GM12878 (cell line): ENCODE measurements at regions not wholly inside any gene's neighbourhood (a gene's known extent, or its start where the extent isn't known, plus 50 kb on each side); places are given as distances from the start of the nearest gene placed in this dataset.

Experiments
- ATAC-seq: fragments of 200-7000 bp; cut with Tn5 transposase; 3 replicates; pipeline ENCODE4 v1.9.1; 2020; ENCODE audit warnings: mild to moderate bottlenecking, moderate library complexity
- BruUV-seq: library from RNA; stranded (reverse); fragments of 400-500 nt; replicated peaks from 2 replicates; lab custom pipeline; 2021; lab: Mats Ljungman, UMichigan
- CTCF ChIA-PET: fragments of 300-600 bp; sonication (Branson Sonifier 250); formaldehyde crosslinking; extraction: SDS; loops from one replicate; lab custom pipeline; 2021; ENCODE audit warnings: inconsistent platforms; lab: Yijun Ruan, JAX
- POLR2A ChIA-PET: fragments of 350-600 bp; formaldehyde crosslinking; extraction: SDS; loops from one replicate; lab custom pipeline; 2021; ENCODE audit warnings: inconsistent platforms; lab: Charles Lee
- RAD21 ChIA-PET: fragments of 300-600 bp; sonication (Branson Sonifier 250); formaldehyde crosslinking; loops from one replicate; lab custom pipeline; 2023; ENCODE audit warnings: antibody characterized with exemption; ENCODE audit not compliant: unreplicated experiment; lab: Charles Lee
- SMC1A ChIA-PET: fragments of 300-600 bp; sonication (Branson Sonifier 250); formaldehyde crosslinking; loops from one replicate; lab custom pipeline; 2023; ENCODE audit not compliant: unreplicated experiment, uncharacterized antibody; lab: Charles Lee
- DNase-seq: peaks from one replicate; pipeline ENCODE4 v3.0.0-alpha.2; 2011; ENCODE audit warnings: low read depth, low spot score
- FAIRE-seq: peaks from 3 replicates; lab custom pipeline; 2011; peaks lifted over from hg19 to GRCh38; lab: Jason Lieb, UNC
- H2AFZ ChIP-seq: 2 replicates; pipeline ENCODE4 v1.6.0; 2011; ENCODE audit warnings: low read depth, low read length, control low read depth; ENCODE audit not compliant: control insufficient read depth
- H3K27ac ChIP-seq: 2 replicates; pipeline ENCODE4 v1.5.1; 2011; ENCODE audit warnings: control low read depth; ENCODE audit not compliant: control insufficient read depth, insufficient read depth
- H3K27me3 ChIP-seq, 2 experiments: replicated peaks in 1 of 2; 2 replicates each; pipeline versions ENCODE4 v1.6.0 to v1.6.1; 2011; ENCODE audit warnings: low read length in 1 of 2; ENCODE audit not compliant: control insufficient read depth in 2 of 2, insufficient read depth in 2 of 2
- H3K36me3 ChIP-seq, 2 experiments: 2 replicates each; pipeline ENCODE4 v1.5.1; 2011; ENCODE audit warnings: low read length in 1 of 2; ENCODE audit not compliant: control insufficient read depth in 2 of 2, insufficient read depth in 2 of 2
- H3K4me1 ChIP-seq: 2 replicates; pipeline ENCODE4 v1.6.1; 2011; ENCODE audit warnings: mild to moderate bottlenecking, low read length, moderate library complexity, mixed read lengths; ENCODE audit not compliant: control insufficient read depth, insufficient read depth
- H3K4me2 ChIP-seq: 2 replicates; pipeline ENCODE4 v1.6.0; 2011; ENCODE audit warnings: control low read depth; ENCODE audit not compliant: control insufficient read depth, insufficient read depth
- H3K4me3 ChIP-seq: fragments of 200-600 bp; sonication (generic); 2 replicates; pipeline ENCODE4 v1.5.1; 2016
- H3K79me2 ChIP-seq: 2 replicates; pipeline ENCODE4 v1.6.0; 2011; ENCODE audit warnings: low read length; ENCODE audit not compliant: control insufficient read depth, insufficient read depth
- H3K9ac ChIP-seq: 2 replicates; pipeline ENCODE4 v1.8.0; 2011; ENCODE audit warnings: low read length, control low read depth, mixed read lengths; ENCODE audit not compliant: control insufficient read depth, insufficient read depth
- H3K9me3 ChIP-seq: replicated peaks from 3 replicates; pipeline ENCODE4 v1.5.1; 2011; ENCODE audit warnings: mild to moderate bottlenecking, low read length; ENCODE audit not compliant: control insufficient read depth, insufficient read depth
- H4K20me1 ChIP-seq: 2 replicates; pipeline ENCODE4 v1.6.0; 2011; ENCODE audit not compliant: control insufficient read depth, insufficient read depth
- ATF7 ChIP-seq: fragments of 450-650 bp; IDR thresholded peaks from 2 replicates; pipeline ENCODE4 v1.6.1; 2016; ENCODE audit warnings: low read depth, mild to moderate bottlenecking
- BHLHE40 ChIP-seq, 2 experiments: fragments of 450-650 bp in 1 of 2; IDR thresholded peaks; 2 replicates each; pipeline ENCODE4 v1.6.1; 2011 to 2017; ENCODE audit warnings: low read depth in 2 of 2, borderline replicate concordance in 1 of 2, improper control_type of control experiment in 1 of 2, low read length in 1 of 2, mild to moderate bottlenecking in 1 of 2
- CUX1 ChIP-seq: IDR thresholded peaks from 2 replicates; pipeline ENCODE4 v1.6.1; 2012; ENCODE audit warnings: improper control_type of control experiment, low read depth, low read length; ENCODE audit not compliant: insufficient replicate concordance
- HCFC1 ChIP-seq: fragments of 150-350 bp; IDR thresholded peaks from 2 replicates; pipeline ENCODE4 v1.6.1; 2014; ENCODE audit warnings: low read length
- IKZF1 ChIP-seq: fragments of 450-650 bp; conservative IDR thresholded peaks from 2 replicates; pipeline ENCODE4 v1.6.1; 2017; ENCODE audit warnings: antibody characterized with exemption, mild to moderate bottlenecking
- IKZF2 ChIP-seq, 2 experiments: fragments of 450-650 bp; IDR thresholded peaks; 2 replicates each; pipeline ENCODE4 v1.6.1; 2017; ENCODE audit warnings: mild to moderate bottlenecking in 2 of 2, moderate library complexity in 2 of 2
- KAT2A ChIP-seq: conservative IDR thresholded peaks from 2 replicates; pipeline ENCODE4 v1.6.1; 2011; ENCODE audit warnings: low read depth, low read length; ENCODE audit not compliant: control insufficient read depth
- NFIC ChIP-seq: IDR thresholded peaks from 2 replicates; pipeline ENCODE4 v1.6.1; 2012; ENCODE audit warnings: low read depth, mild to moderate bottlenecking, inconsistent platforms, low read length, moderate library complexity
- RUNX3 ChIP-seq: IDR thresholded peaks from 2 replicates; pipeline ENCODE4 v1.6.1; 2012; ENCODE audit warnings: low read length, inconsistent platforms
- STAT1 ChIP-seq: fragments of 450-650 bp; conservative IDR thresholded peaks from 2 replicates; pipeline ENCODE4 v1.6.1; 2014; ENCODE audit warnings: antibody characterized with exemption, mild to moderate bottlenecking
- USF1 ChIP-seq: IDR thresholded peaks from 2 replicates; pipeline ENCODE4 v1.6.1; 2011; ENCODE audit warnings: borderline replicate concordance, low read depth, mild to moderate bottlenecking, moderate library complexity, mixed read lengths, low read length; ENCODE audit not compliant: insufficient read depth; ENCODE audit errors: extremely low read length
- ZBED1 ChIP-seq: IDR thresholded peaks from 2 replicates; pipeline ENCODE4 v1.6.1; 2016; ENCODE audit warnings: borderline replicate concordance
- ZBTB4 ChIP-seq: fragments of 450-650 bp; formaldehyde crosslinking; IDR thresholded peaks from 2 replicates; pipeline ENCODE4 v1.4.0; 2022; ENCODE audit warnings: mild to moderate bottlenecking, moderate library complexity
- WGBS: methylation state at CpG from one replicate; pipeline ENCODE4 v1.1.6; 2016; ENCODE audit warnings: low lambda C conversion rate; ENCODE audit not compliant: insufficient replicate concordance, insufficient coverage; ENCODE audit errors: missing lambda C conversion rate; 5-methylcytosine and 5-hydroxymethylcytosine counted together
- in situ Hi-C: fragments of 300-500 bp; cut with MboI; formaldehyde crosslinking; loops from 9 replicates; pipeline ENCODE4 v1.14.3; 2018; ENCODE audit warnings: mixed read lengths
- intact Hi-C: fragments of 100-400 bp; cut with micrococcal nuclease; formaldehyde crosslinking; loops from one replicate; pipeline ENCODE4 v1.14.2; 2022; ENCODE audit not compliant: unreplicated experiment

- no TSS peak for BruUV-seq
- Histone ChIP-seq H3K4me1 (no peaks in the 10 kb centered on the region), H3K79me2 (no peaks in the 10 kb centered on the region), H3K4me2 (no peak overlapping the region), H3K36me3 (no peaks in the 10 kb centered on the region), H2AFZ (no peak overlapping the region), H3K9ac (no peak overlapping the region), H3K27ac (no peak overlapping the region), H3K9me3 (no peaks in the 10 kb centered on the region; the same call in 1 of the 3 replicates), H3K4me3 (no peak overlapping the region), H3K27me3 (no peaks in the 10 kb centered on the region), H4K20me1 (no peaks in the 10 kb centered on the region)
- WGBS = 34% methylated on average over 3 of the region's 3 CpGs
- ChIA-PET CTCF (no interaction called here), POLR2A (no interaction called here), RAD21 (no interaction called here), SMC1A (no interaction called here)
- ATAC-seq (no peak), FAIRE-seq (no peak), DNase-seq (no peak)
- intact Hi-C loops (no loop called here), in situ Hi-C loops (no loop called here)
- TF ChIP-seq BHLHE40 (IDR thresholded peaks at IDR 0.05; ENCODE audit: borderline replicate concordance in 1 of 2, low read depth in 2 of 2, low read length in 1 of 2) (no peak), KAT2A (no peak), ZBTB4 (CRISPR knock-in tag) (no peak), STAT1 (no peak), ATF7 (no peak), IKZF2 (IDR thresholded peaks at IDR 0.05) (no peak), IKZF1 (no peak), CUX1 (no peak), USF1 (no peak), HCFC1 (no peak), ZBED1 (no peak), RUNX3 (no peak), NFIC (no peak)
Measured at GRCh38 chr3:17795711-17796110, 53.3 kb upstream of the TBC1D5 start.
